GM12874 (cell line): ENCODE measurements at regions not wholly inside any gene's neighbourhood (a gene's known extent, or its start where the extent isn't known, plus 50 kb on each side); places are given as distances from the start of the nearest gene placed in this dataset.

Experiments
- TF ChIP-seq, protein P1 (sequence below): IDR thresholded peaks from 2 replicates; pipeline ENCODE4 v1.5.1; 2011; ENCODE audit warnings: low read depth, mild to moderate bottlenecking, control low read depth, low read length, moderate library complexity; ENCODE audit not compliant: insufficient read depth

DNA sequence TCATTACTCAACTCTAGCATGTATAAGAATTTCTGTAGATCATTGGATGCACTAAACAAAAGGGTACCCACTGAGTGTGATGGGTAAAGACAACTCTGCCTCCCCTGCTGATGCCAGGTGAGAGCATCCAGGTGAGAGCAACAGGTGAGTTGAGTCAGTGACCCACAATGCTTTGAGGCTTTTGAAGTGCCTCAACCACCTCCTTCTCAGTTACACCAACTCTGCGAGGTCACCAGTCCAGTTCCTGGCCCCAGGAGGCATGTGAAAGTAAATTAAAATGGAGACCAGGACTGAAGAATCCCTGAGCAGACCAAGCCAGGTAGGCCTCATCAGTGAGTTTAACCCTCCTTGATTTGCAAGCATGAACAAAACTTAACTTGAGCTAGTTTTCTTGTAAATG lies 505.8 kb downstream of the EBF1 start:
- TF ChIP-seq, protein P1, sequence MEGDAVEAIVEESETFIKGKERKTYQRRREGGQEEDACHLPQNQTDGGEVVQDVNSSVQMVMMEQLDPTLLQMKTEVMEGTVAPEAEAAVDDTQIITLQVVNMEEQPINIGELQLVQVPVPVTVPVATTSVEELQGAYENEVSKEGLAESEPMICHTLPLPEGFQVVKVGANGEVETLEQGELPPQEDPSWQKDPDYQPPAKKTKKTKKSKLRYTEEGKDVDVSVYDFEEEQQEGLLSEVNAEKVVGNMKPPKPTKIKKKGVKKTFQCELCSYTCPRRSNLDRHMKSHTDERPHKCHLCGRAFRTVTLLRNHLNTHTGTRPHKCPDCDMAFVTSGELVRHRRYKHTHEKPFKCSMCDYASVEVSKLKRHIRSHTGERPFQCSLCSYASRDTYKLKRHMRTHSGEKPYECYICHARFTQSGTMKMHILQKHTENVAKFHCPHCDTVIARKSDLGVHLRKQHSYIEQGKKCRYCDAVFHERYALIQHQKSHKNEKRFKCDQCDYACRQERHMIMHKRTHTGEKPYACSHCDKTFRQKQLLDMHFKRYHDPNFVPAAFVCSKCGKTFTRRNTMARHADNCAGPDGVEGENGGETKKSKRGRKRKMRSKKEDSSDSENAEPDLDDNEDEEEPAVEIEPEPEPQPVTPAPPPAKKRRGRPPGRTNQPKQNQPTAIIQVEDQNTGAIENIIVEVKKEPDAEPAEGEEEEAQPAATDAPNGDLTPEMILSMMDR: no peak

DNA sequence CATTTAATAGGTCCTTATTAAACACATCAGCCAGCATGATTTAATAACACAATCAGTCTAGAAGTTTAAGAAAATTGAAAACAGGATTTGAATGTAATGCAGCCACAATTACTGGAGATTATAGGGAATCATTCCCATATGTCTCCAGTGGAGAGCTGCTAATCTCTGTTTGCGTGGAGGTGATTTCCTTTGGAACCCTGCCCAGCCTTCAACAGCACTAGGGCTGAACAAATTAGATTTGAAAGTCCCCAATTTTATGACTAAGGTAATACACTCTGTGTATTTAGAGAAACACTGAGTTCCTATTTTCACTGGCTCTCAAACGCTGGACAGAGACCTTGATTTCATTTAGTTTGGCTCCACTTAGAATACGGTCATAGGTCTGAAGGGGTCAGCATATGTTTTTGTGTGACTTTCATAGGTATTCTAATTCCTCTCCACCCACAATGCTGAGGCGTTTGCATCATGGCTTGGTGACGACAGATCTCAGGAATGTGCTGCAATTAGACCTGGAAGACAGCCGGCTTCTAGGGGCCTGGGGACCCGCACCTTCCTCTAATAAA lies 508.3 kb downstream of the EBF1 start:
- TF ChIP-seq, protein P1: no peak

DNA sequence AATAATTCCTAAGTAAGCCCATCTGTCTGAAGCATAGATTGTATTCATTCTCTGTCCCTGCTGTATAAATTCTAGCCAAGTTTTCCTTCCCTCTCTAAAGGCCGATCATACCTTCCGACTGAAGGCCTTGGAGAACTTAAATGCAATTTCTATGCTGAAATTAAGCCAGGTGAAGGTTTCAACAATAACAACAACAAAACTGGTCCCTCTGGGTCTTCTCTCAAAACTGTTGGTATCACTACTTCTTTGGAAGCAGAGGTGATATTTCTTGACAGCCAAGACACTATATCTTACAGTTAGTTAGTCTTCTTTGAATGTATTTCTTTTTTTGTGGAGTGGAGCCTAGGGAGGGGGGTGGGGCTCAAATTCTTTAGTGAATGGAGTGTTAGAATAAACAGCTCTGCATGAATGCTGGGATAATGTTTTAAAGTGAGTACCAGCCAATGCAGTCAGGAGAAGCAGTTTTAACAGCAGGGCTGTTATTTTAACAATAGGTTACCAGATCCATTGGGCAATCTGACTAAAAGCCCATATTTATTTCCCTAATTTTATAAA lies 508.9 kb downstream of the EBF1 start:
- TF ChIP-seq, protein P1: no peak

DNA sequence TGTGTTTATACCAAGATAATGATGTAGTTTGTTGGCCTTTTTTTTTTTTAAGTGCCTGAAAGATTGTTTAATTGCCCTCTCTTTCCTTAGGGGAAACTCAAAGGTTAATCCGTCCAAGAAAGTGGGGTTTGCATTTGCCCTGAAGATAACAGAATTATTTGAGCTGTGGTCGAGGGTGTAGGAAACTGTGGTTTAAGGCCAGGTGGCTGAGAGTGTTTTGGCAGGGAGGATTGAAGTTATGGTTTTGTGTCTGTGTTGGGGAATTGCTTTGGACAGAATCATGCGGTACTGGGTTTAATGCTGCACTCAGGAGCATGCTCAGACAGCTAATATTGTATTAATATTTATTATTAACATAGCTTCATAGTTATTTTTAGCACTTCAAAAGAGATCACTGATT lies 509.8 kb downstream of the EBF1 start:
- TF ChIP-seq, protein P1: no peak

DNA sequence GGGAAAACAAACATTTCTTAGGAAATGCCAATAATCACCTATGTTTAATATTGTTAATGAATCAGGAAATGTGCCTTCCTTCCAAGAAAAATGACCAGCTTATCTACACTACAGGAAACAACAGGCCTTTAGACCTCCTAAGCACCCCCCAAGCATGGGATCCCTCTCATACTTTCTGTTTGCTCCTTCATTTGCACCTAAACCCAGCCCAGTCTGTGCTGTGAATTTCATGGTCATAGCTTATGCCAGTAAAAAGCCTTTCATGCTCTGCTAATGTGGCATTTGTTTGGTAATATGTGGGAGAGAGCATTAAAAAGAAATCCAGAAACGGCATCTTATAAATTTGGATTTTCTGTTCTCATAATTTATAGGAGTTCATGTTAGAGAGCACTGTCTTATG lies 511.1 kb downstream of the EBF1 start:
- TF ChIP-seq, protein P1: no peak

DNA sequence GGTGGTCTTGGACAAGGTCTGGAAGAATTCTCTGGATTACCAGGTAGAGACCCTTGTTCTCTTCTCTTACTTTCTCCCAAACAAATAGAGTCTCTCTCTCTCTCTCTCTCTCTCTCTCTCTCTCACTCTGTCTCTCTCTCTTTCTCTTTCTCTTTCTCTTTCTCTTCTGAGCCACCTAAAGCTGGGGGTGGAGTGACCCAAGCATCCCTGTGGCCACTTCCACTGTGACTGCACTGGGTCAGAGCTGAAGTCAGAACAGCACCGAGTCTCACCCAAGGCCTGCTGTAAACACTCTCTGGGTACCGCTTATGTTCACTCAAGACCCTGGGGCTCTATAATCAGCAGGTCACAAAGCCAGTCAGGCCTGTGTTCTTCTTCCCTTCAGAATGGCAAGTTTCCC lies 513.7 kb downstream of the EBF1 start:
- TF ChIP-seq, protein P1: no peak

DNA sequence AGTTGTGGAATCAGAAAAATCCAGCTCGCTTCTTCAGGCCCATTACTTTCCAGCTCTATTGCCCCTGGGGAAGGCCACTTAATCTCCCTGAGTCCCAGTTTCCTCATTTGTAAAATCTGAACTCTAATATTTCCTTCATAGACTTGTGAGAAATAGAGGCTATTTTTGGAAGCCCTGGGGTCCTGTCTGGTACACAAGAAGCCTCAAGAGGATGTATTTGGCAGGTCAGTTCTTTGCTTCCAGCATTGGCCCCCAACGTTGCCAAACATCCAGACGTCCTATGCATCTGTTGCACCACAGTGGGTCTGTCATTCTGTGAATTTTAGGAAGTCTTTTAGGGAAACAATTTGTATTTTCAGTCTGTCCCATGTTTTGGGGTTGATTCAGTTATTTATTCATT lies 525.9 kb downstream of the EBF1 start:
- TF ChIP-seq, protein P1: no peak
